Trophoblast cell (in vitro differentiated cells and primary cell): ENCODE measurements at regions not wholly inside any gene's neighbourhood (a gene's known extent, or its start where the extent isn't known, plus 50 kb on each side); places are given as distances from the start of the nearest gene placed in this dataset.
A peak's percentile ranks its signal among the peaks of the same experiment; 100 is the strongest.

Experiments
- DNase-seq, 2 donors: peaks; one replicate each; pipeline ENCODE4 v3.0.0-alpha.2; 2016
- H2AFZ ChIP-seq: 2 replicates; pipeline ENCODE4 v1.6.1; 2013; ENCODE audit warnings: low read length, moderate library complexity, mild to moderate bottlenecking; ENCODE audit not compliant: insufficient read depth, poor library complexity
- H2AK5ac ChIP-seq: 2 replicates; pipeline ENCODE4 v1.6.1; 2013; ENCODE audit warnings: mild to moderate bottlenecking, low read length
- H2BK120ac ChIP-seq: 2 replicates; pipeline ENCODE4 v1.6.1; 2013; ENCODE audit warnings: low read length, mild to moderate bottlenecking, moderate library complexity; ENCODE audit not compliant: insufficient read depth, poor library complexity
- H2BK12ac ChIP-seq: 2 replicates; pipeline ENCODE4 v1.6.1; 2013; ENCODE audit warnings: mild to moderate bottlenecking, low read length, moderate library complexity
- H2BK5ac ChIP-seq: 2 replicates; pipeline ENCODE4 v1.6.1; 2013; ENCODE audit warnings: low read length, low read depth, moderate library complexity, mild to moderate bottlenecking; ENCODE audit not compliant: poor library complexity
- H3K14ac ChIP-seq: 2 replicates; pipeline ENCODE4 v1.6.1; 2013; ENCODE audit warnings: mild to moderate bottlenecking, low read length
- H3K18ac ChIP-seq: 2 replicates; pipeline ENCODE4 v1.6.1; 2013; ENCODE audit warnings: mild to moderate bottlenecking, low read length
- H3K23ac ChIP-seq: 2 replicates; pipeline ENCODE4 v1.6.1; 2013; ENCODE audit warnings: low read length
- H3K27ac ChIP-seq: 2 replicates; pipeline ENCODE4 v1.5.1; 2013; ENCODE audit warnings: low read depth, mild to moderate bottlenecking, inconsistent platforms, low read length, moderate library complexity
- H3K27me3 ChIP-seq: 2 replicates; pipeline ENCODE4 v1.6.1; 2013; ENCODE audit warnings: inconsistent platforms, mild to moderate bottlenecking, low read length, moderate library complexity; ENCODE audit not compliant: insufficient read depth
- H3K36me3 ChIP-seq, 2 experiments: 1 replicate in 1 of 2; 2 replicates in 1 of 2; pipeline ENCODE4 v1.6.1; 2013; ENCODE audit warnings: low read length in 2 of 2, mild to moderate bottlenecking in 2 of 2, moderate library complexity in 1 of 2; ENCODE audit not compliant: insufficient read depth in 2 of 2, control insufficient read depth in 1 of 2
- H3K4ac ChIP-seq: 2 replicates; pipeline ENCODE4 v1.6.1; 2013; ENCODE audit warnings: low read depth, mild to moderate bottlenecking, low read length, moderate library complexity
- H3K4me1 ChIP-seq, 2 experiments: 1 replicate in 1 of 2; 2 replicates in 1 of 2; pipeline ENCODE4 v1.6.1; 2013; ENCODE audit warnings: low read length in 2 of 2, mild to moderate bottlenecking in 2 of 2, moderate library complexity in 1 of 2; ENCODE audit not compliant: insufficient read depth in 2 of 2, control insufficient read depth in 1 of 2
- H3K4me2 ChIP-seq: 2 replicates; pipeline ENCODE4 v1.6.1; 2013; ENCODE audit warnings: inconsistent platforms, mild to moderate bottlenecking, low read length, moderate library complexity
- H3K4me3 ChIP-seq: 2 replicates; pipeline ENCODE4 v1.5.1; 2013; ENCODE audit warnings: mild to moderate bottlenecking, low read depth, low read length, inconsistent platforms
- H3K79me1 ChIP-seq: one replicate; pipeline ENCODE4 v1.6.1; 2013; ENCODE audit warnings: low read length
- H3K79me2 ChIP-seq: 2 replicates; pipeline ENCODE4 v1.6.1; 2013; ENCODE audit warnings: low read length, mild to moderate bottlenecking; ENCODE audit not compliant: control insufficient read depth, insufficient read depth, poor library complexity
- H3K9ac ChIP-seq: 2 replicates; pipeline ENCODE4 v1.6.1; 2013; ENCODE audit warnings: mild to moderate bottlenecking, low read length
- H3K9me3 ChIP-seq: 2 replicates; pipeline ENCODE4 v1.6.1; 2013; ENCODE audit warnings: low read depth, mild to moderate bottlenecking, control low read depth, inconsistent platforms, low read length; ENCODE audit not compliant: insufficient read depth
- H4K12ac ChIP-seq: 2 replicates; pipeline ENCODE4 v1.6.1; 2013; ENCODE audit warnings: low read depth, mild to moderate bottlenecking, low read length, moderate library complexity
- H4K8ac ChIP-seq: 2 replicates; pipeline ENCODE4 v1.6.1; 2013; ENCODE audit warnings: low read depth, mild to moderate bottlenecking, low read length, moderate library complexity
- H4K91ac ChIP-seq: one replicate; pipeline ENCODE4 v1.6.1; 2013; ENCODE audit warnings: low read depth, mild to moderate bottlenecking, low read length, moderate library complexity
- WGBS: extraction: QIAGEN DNeasy Blood & Tissue Kit; methylation state at CpG from one replicate; pipeline ENCODE4 v1.1.7; 2013; ENCODE audit warnings: missing lambda C conversion rate; ENCODE audit not compliant: insufficient read length, insufficient coverage; ENCODE audit errors: extremely low coverage; 5-methylcytosine and 5-hydroxymethylcytosine counted together

GRCh38 chr17:56047331-56047730 lies 105.9 kb upstream of the ANKFN1 start:
- no peaks in the 10 kb centered on the region for H3K79me2 ChIP-seq
- H2BK120ac ChIP-seq = no peak overlapping the region
- H3K79me1 ChIP-seq = no peaks in the 10 kb centered on the region
- H3K27me3 ChIP-seq = no peaks in the 10 kb centered on the region
- H2AK5ac ChIP-seq = no peak overlapping the region
- no peaks in the 10 kb centered on the region for H3K36me3 ChIP-seq
- H3K14ac ChIP-seq = no peak overlapping the region
- H3K4me1 ChIP-seq = no peaks in the 10 kb centered on the region
- H4K8ac ChIP-seq = no peak overlapping the region
- no peak overlapping the region for H3K18ac ChIP-seq
- H3K4me2 ChIP-seq = no peak overlapping the region
- WGBS = no CpG with 5 or more reads among the region's 5 CpGs
- H3K23ac ChIP-seq = peak overlapping the region; percentile 66
- H4K12ac ChIP-seq = no peak overlapping the region
- no peak overlapping the region for H3K4me3 ChIP-seq
- H2BK12ac ChIP-seq = no peak overlapping the region
- H3K9ac ChIP-seq = peak overlapping the region; percentile 40
- no peak overlapping the region for H2AFZ ChIP-seq
- no peak overlapping the region for H3K27ac ChIP-seq
- no peak overlapping the region for H2BK5ac ChIP-seq
- no peak overlapping the region for H4K91ac ChIP-seq
- H3K4ac ChIP-seq = no peak overlapping the region
- no peaks in the 10 kb centered on the region for H3K9me3 ChIP-seq
- DNase-seq = no peak

GRCh38 chr17:56057869-56058268 lies 95.4 kb upstream of the ANKFN1 start:
- H3K14ac ChIP-seq = no peak overlapping the region
- H3K18ac ChIP-seq = no peak overlapping the region
- no peak overlapping the region for H3K27ac ChIP-seq
- H2BK120ac ChIP-seq = no peak overlapping the region
- H4K91ac ChIP-seq = no peak overlapping the region
- H3K4me3 ChIP-seq = no peak overlapping the region
- H3K4me1 ChIP-seq = no peaks in the 10 kb centered on the region
- no peaks in the 10 kb centered on the region for H3K27me3 ChIP-seq
- H3K9me3 ChIP-seq = no peaks in the 10 kb centered on the region
- DNase-seq = no peak
- H4K8ac ChIP-seq = no peak overlapping the region
- H3K9ac ChIP-seq = no peak overlapping the region
- H4K12ac ChIP-seq = no peak overlapping the region
- no peak overlapping the region for H3K4ac ChIP-seq
- H2BK5ac ChIP-seq = no peak overlapping the region
- no peaks in the 10 kb centered on the region for H3K36me3 ChIP-seq
- no peak overlapping the region for H2BK12ac ChIP-seq
- no peaks in the 10 kb centered on the region for H3K79me2 ChIP-seq
- WGBS = no CpG with 5 or more reads among the region's 3 CpGs
- no peak overlapping the region for H3K23ac ChIP-seq
- H3K4me2 ChIP-seq = no peak overlapping the region
- H2AFZ ChIP-seq = no peak overlapping the region
- H2AK5ac ChIP-seq = no peak overlapping the region
- H3K79me1 ChIP-seq = no peaks in the 10 kb centered on the region

- Histone ChIP-seq H2AK5ac (no peak overlapping the region), H3K4me2 (no peak overlapping the region), H4K8ac (no peak overlapping the region), H2BK5ac (no peak overlapping the region), H3K27ac (no peak overlapping the region), H3K9ac (no peak overlapping the region), H3K14ac (no peak overlapping the region), H3K4ac (no peak overlapping the region), H3K79me1 (no peaks in the 10 kb centered on the region), H3K27me3 (no peaks in the 10 kb centered on the region), H2BK12ac (no peak overlapping the region), H3K36me3 (no peaks in the 10 kb centered on the region), H2BK120ac (no peak overlapping the region), H3K4me3 (no peak overlapping the region), H3K18ac (no peak overlapping the region), H2AFZ (no peak overlapping the region), H4K12ac (no peak overlapping the region), H3K9me3 (no peaks in the 10 kb centered on the region), H3K23ac (no peak overlapping the region), H3K4me1 (no peaks in the 10 kb centered on the region), H4K91ac (no peak overlapping the region), H3K79me2 (no peaks in the 10 kb centered on the region)
- peak; percentile 94 to 95 for DNase-seq
- WGBS = no CpG with 5 or more reads among the region's 7 CpGs
These were observed 88.8 kb upstream of the ANKFN1 start for GRCh38 chr17:56064506-56064905.

GRCh38 chr17:56074361-56074890 lies 78.8 kb upstream of the ANKFN1 start:
- no peak overlapping the region for H2BK12ac ChIP-seq
- no peak overlapping the region for H3K4ac ChIP-seq
- no peak overlapping the region for H3K9ac ChIP-seq
- no peaks in the 10 kb centered on the region for H3K79me1 ChIP-seq
- WGBS = no CpG with 5 or more reads among the region's 6 CpGs
- no peak overlapping the region for H3K4me2 ChIP-seq
- H3K14ac ChIP-seq = no peak overlapping the region
- no peak overlapping the region for H3K18ac ChIP-seq
- DNase-seq = no peak
- no peaks in the 10 kb centered on the region for H3K4me1 ChIP-seq
- H3K27ac ChIP-seq = no peak overlapping the region
- H4K91ac ChIP-seq = no peak overlapping the region
- H3K36me3 ChIP-seq = no peaks in the 10 kb centered on the region
- H3K79me2 ChIP-seq = no peaks in the 10 kb centered on the region
- H4K8ac ChIP-seq = no peak overlapping the region
- H3K4me3 ChIP-seq = no peak overlapping the region
- no peak overlapping the region for H3K23ac ChIP-seq
- no peak overlapping the region for H4K12ac ChIP-seq
- H2AK5ac ChIP-seq = no peak overlapping the region
- no peak overlapping the region for H2BK120ac ChIP-seq
- no peak overlapping the region for H2BK5ac ChIP-seq
- no peak overlapping the region for H2AFZ ChIP-seq
- no peaks in the 10 kb centered on the region for H3K27me3 ChIP-seq
- H3K9me3 ChIP-seq = no peaks in the 10 kb centered on the region
